ENCODE measurements at regions not wholly inside any gene's neighbourhood (a gene's known extent, or its start where the extent isn't known, plus 50 kb on each side); places are given as distances from the start of the nearest gene placed in this dataset.
"Not testable (repeated sequence)": the region's sequence is repeated elsewhere in the genome, so short reads cannot be mapped to it uniquely, and the experiment has no call there.

GRCh38 chr9:26159575-26160392 is 481.5 kb upstream of the TUSC1 start:
- DNase-seq (ENCODE audit: low spot score), result no peak

DNA sequence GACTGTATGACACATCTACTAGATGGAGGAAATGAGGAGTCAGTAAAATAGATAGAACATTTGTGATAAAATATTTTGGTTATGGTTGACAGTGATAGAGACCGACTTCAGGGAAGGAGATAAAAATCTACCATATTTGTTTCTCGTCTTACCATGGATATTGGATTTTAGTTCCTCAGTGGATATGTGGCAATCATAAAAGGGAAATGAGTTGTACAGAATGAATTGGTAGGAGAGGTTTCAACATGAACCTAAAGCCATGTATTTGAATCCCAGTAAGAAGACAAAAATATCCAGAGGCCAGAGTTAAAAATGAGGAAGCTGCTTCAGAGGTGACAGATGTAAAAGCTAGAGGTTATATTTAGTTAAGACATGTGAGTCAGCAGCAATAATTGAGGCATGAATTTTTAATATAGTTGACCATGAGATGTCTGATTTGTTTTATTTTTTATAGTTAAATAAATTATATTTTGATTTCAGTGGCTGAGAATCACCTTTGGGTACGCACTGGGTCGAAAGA is 480.4 kb upstream of the TUSC1 start:
- no peak for DNase-seq (ENCODE audit: low spot score)

DNA sequence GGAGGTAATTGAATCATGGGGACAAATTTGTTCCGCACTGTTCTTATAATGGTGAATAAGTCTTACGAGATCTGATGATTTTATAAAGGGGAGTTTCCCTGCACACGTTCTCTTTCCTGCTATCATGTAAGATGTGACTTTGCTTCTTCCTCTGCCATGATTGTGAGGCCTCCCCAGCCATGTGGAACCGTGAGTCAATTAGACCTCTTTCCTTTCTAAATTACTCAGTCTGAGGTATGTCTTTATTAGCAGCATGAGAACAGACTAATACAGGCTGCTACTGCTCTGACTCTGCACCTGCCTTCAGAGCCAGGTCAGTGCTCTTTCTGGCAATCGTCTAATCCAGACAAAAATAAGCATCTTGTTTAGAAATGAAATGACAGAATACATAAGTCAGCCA is 479.2 kb upstream of the TUSC1 start:
- no peak for DNase-seq (ENCODE audit: low spot score)

GRCh38 chr9:26152350-26152749 is 474.1 kb upstream of the TUSC1 start:
- DNase-seq (ENCODE audit: low spot score), result no peak

GRCh38 chr9:26148128-26148527 is 469.9 kb upstream of the TUSC1 start:
- DNase-seq (ENCODE audit: low spot score), result no peak

DNA sequence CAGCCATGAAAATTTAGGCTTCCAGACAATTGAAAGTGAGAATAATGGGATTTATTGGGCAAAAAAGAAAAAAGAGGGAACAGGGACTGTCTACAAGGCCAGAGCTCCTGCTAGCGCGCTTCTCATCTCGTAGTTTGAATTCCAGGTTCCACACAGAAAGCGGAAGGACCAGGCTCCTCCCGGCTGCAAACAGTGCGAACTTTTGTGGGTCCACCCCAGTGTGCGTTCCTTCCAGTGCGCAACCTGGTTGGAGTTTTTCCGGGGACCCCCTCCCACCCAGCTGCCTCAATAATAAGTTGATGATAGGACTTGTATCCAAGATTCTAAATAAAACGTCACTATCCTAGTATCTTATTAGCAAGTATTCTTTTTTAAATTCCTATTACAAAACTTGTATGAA is 467.7 kb upstream of the TUSC1 start:
- no peak for DNase-seq (ENCODE audit: low spot score)

GRCh38 chr9:26142631-26143030 is 464.4 kb upstream of the TUSC1 start:
- no peak for DNase-seq (ENCODE audit: low spot score)

DNA sequence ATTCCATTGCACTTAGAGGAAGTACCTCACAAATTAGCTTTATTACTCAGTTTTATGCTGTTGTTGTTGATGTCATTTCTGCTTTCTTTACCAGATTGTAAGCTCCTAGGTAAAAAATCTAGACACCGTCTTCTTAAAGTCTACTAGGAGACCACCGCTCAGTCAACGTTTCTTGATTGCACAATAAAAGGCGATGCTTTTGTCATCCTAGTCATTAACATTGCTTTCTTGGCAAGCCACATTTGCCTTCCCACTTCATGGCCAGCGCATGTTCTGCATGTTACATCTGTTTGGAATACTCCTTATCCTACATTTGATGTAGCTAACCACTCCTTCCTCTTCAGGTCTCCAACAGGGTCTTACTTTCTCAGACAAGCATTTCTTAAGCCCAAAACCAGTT is 464.0 kb upstream of the TUSC1 start:
- DNase-seq (ENCODE audit: low spot score), result no peak

- no peak for DNase-seq (ENCODE audit: low spot score)
These were observed 455.3 kb upstream of the TUSC1 start for GRCh38 chr9:26133537-26133936.

GRCh38 chr9:26132746-26133312 is 454.6 kb upstream of the TUSC1 start:
- DNase-seq (ENCODE audit: low spot score), result no peak

- no peak for DNase-seq (ENCODE audit: low spot score)
These were observed 453.6 kb upstream of the TUSC1 start for GRCh38 chr9:26131886-26132285.

DNA sequence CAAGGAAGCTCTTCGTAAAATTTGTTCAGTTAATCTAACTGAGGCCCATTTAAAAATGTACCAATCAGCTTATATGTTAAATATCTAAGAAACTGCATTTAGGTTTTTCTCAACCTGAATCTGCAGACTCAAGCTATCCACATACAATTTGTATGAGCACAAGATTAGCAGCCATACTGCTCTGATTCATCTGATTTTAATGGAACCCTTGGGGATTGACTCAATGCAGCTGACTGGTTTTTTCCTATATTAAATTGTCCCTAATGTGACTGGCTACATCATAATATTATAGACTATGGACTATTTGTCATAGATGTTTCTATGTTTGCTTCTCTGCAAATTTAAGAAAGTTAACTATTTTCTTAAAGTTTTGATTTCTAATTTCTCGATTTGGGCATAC is 451.0 kb upstream of the TUSC1 start:
- no peak for DNase-seq (ENCODE audit: low spot score)

- no peak for DNase-seq (ENCODE audit: low spot score)
These were observed 447.4 kb upstream of the TUSC1 start for GRCh38 chr9:26125693-26126092.

DNA sequence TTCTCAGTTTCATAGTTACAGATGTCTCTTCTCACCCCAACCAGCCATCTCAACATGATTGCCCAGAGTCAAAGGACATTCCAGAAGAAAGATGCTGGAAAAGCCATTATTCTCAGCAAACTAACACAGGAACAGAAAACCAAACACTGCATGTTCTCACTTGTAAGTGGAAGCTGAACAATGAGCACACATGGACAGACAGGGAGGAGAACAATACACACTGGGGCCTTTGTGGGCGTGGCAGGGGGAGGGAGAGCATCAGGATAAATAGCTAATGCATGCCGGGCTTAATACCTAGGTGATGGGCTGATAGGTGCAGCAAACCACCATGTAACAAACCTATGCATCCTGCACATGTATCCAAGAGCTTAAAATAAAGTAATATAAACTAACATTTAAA is 437.8 kb upstream of the TUSC1 start:
- not testable (repeated sequence) for DNase-seq (ENCODE audit: low spot score)

- DNase-seq (ENCODE audit: low spot score), result no peak
These were observed 434.5 kb upstream of the TUSC1 start for GRCh38 chr9:26112724-26113123.

DNA sequence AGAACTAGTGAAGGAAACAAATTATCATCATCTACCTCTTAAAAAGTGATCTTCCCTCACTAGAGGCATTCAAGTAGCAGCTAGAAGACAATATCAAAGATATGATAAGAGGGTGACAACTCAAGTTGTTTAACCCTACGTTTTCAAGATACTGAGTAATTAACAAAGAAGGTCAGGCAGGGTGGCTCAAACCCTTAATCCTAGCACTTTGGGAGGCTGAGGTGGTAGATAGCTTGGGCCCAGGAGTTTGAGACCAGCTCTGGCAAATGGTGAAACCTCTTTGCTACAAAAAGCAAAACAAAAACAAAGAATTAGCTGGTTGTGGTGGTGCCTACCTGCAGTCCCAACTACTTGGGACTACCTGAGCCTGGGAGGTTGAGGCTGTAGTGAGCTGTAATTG is 408.2 kb upstream of the TUSC1 start:
- no peak for DNase-seq (ENCODE audit: low spot score)

- DNase-seq (ENCODE audit: low spot score), result no peak
These were observed 403.6 kb upstream of the TUSC1 start for GRCh38 chr9:26081847-26082246.

- DNase-seq (ENCODE audit: low spot score), result no peak
These were observed 400.5 kb upstream of the TUSC1 start for GRCh38 chr9:26078706-26079105.

- peak; percentile 41 for DNase-seq (ENCODE audit: low spot score)
These were observed 399.6 kb upstream of the TUSC1 start for GRCh38 chr9:26077860-26078259.

DNA sequence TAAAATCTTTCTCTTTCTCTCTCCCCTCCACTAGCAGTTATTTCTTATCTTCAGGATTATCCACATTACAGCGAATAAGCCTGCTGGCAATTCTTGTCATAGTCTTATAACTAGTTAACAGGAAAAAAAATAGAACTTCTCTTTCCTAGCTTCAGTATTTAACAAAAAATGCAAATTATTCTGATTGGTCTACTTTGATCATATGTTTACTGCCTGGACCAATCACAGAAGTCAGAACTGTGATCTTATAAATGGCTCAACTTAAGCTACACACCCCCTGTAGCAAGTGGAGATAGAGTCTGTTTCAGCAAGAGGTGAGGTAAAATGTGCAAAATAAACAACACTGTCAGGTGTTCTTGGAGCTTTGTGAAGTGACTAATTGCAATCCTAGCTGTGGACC is 389.4 kb upstream of the TUSC1 start:
- no peak for DNase-seq (ENCODE audit: low spot score)

- no peak for DNase-seq (ENCODE audit: low spot score)
These were observed 388.0 kb upstream of the TUSC1 start for GRCh38 chr9:26066237-26066636.

DNA sequence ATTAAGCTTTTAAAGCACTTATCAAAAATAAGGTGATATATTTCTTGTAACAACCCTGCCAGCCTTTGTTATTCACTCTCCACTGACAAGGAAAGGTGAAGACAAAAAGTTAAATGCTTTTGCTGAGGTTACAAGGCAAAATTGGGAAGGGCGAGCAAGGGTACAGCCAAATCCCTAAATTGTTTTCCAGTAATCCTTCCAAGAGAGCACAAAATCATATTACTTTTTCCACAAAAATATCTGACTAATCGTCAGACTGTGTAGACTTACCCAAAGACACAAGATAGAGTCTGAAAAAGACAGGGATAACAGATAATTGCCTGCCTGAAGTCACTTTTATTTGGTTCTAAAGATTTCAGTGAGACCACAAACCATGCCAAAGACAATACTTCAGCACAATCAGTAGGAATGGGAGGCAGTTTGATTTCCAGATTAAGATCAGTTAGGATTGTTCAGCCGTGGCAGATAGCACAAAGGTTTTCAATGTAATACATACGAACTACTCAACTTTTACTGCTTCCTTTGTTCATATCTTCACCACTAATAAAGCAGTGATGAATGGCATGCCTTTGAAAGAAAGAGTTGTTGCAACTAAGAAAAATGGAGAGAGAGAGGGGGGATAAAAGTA is 383.8 kb upstream of the TUSC1 start:
- no peak for DNase-seq (ENCODE audit: low spot score)
